ENCODE measurements at regions not wholly inside any gene's neighbourhood (a gene's known extent, or its start where the extent isn't known, plus 50 kb on each side); places are given as distances from the start of the nearest gene placed in this dataset.

DNA sequence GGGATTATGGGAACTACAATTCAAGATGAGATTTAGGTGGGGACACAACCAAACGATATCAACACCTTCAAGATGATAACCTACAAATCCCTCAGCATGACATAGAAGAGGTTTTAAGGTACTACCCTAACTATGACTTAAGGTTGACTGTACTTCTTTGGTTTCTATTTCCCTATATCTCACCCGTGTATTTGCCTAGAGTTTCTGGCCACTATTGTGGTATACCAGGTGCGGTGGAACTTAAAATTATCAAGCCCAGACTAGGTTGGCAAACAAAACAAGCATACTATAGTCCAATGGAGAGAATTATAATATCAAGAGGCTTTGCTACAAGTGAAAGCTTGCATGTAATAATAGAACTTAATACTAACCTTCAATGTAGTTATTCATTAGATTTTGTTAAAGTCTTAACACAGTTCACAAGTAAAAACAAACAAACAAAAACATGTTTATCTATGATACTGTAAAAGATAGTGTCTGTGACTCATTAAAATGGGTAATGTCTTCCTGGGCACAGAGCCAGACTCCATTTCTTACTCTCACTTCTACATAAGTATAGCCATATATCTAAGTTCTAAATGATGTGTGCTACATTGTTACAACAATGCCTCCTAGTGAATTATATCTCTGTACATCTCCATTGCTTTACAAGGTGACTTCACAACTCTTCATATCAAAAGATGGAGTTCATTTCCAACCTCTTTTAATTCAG, 479.1 kb downstream of the ZBBX start:
- Histone ChIP-seq H3K79me2 (ENCODE audit: control insufficient read depth, insufficient read depth, low read length) (no peaks in the 10 kb centered on the region), H3K4me3 (ENCODE audit: control extremely low read depth in 1 of 5, extremely low read depth in 1 of 5, insufficient read depth in 1 of 5, low read depth in 2 of 5, low read length in 4 of 5) (no peak overlapping the region), H3K4me2 (replicated peaks; ENCODE audit: low read depth, low read length, poor library complexity, severe bottlenecking) (no peak overlapping the region), H3K4me1 (ENCODE audit: control insufficient read depth in 2 of 2, insufficient read depth in 2 of 2, low read length in 2 of 2) (no peaks in the 10 kb centered on the region), H3K27me3 (replicated peaks in 1 of 4; ENCODE audit: control extremely low read depth in 1 of 4, control insufficient read depth in 3 of 4, insufficient read depth in 4 of 4, low read length in 3 of 4) (no peaks in the 10 kb centered on the region), H2AFZ (ENCODE audit: insufficient read depth, low read depth, low read length, poor library complexity, severe bottlenecking) (no peak overlapping the region), H3K9me3 (ENCODE audit: control extremely low read depth in 1 of 3, control insufficient read depth in 2 of 3, insufficient read depth in 1 of 3, low read length in 2 of 3) (no peaks in the 10 kb centered on the region), H3K36me3 (replicated peaks in 1 of 2; ENCODE audit: control extremely low read depth in 1 of 2, control insufficient read depth in 1 of 2, extremely low read depth in 1 of 2, insufficient read depth in 2 of 2, low read length in 1 of 2) (no peaks in the 10 kb centered on the region), H3K27ac (ENCODE audit: low read length in 2 of 2) (no peak overlapping the region), H3K9ac (ENCODE audit: low read length) (no peak overlapping the region), H4K20me1 (ENCODE audit: control insufficient read depth, insufficient read depth, low read length, poor library complexity, severe bottlenecking) (no peaks in the 10 kb centered on the region)
- DNase-seq (no peak), ATAC-seq (ENCODE audit: low read depth) (no peak)
- intact Hi-C loops (cut with micrococcal nuclease) = no loop called here
- no peak overlapping the region for H3K27ac Mint-ChIP-seq
- TF ChIP-seq EZH2 (IDR thresholded peaks at IDR 0.05; ENCODE audit: borderline replicate concordance, insufficient read depth, low read depth, low read length, poor library complexity, severe bottlenecking) = no peak
- TF ChIP-seq, protein P1, sequence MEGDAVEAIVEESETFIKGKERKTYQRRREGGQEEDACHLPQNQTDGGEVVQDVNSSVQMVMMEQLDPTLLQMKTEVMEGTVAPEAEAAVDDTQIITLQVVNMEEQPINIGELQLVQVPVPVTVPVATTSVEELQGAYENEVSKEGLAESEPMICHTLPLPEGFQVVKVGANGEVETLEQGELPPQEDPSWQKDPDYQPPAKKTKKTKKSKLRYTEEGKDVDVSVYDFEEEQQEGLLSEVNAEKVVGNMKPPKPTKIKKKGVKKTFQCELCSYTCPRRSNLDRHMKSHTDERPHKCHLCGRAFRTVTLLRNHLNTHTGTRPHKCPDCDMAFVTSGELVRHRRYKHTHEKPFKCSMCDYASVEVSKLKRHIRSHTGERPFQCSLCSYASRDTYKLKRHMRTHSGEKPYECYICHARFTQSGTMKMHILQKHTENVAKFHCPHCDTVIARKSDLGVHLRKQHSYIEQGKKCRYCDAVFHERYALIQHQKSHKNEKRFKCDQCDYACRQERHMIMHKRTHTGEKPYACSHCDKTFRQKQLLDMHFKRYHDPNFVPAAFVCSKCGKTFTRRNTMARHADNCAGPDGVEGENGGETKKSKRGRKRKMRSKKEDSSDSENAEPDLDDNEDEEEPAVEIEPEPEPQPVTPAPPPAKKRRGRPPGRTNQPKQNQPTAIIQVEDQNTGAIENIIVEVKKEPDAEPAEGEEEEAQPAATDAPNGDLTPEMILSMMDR (IDR thresholded peaks at IDR 0.05) = no peak
- CTCF ChIA-PET = no interaction called here
- POLR2A ChIA-PET = no interaction called here
- no peak overlapping the region for H3K4me3 Mint-ChIP-seq
- WGBS (ENCODE audit: insufficient coverage) = no CpG with 5 or more reads among the region's 3 CpGs
- no peaks in the 10 kb centered on the region for H3K27me3 Mint-ChIP-seq
- H3K9me3 Mint-ChIP-seq (ENCODE audit: insufficient read depth) = no peaks in the 10 kb centered on the region
- no peaks in the 10 kb centered on the region for H3K4me1 Mint-ChIP-seq

DNA sequence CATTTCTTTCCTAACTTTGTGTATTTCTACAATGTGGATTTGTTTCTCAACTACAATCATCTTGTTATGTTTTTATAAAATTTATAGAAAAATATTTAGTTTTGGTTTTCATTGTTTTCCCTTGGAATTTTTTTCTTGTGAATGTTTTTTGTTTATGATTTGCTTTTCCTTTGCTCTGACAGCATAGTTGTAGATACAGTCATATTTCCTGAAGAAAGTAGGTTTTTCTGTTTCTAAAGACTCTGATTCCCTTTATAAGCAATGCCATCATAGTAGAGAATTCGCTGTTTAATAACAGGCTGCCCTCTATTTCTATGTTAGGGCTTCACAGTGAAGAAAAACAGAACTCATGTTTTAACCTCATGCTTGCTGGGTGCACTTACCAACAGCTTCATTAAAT, 482.3 kb downstream of the ZBBX start:
- no peaks in the 10 kb centered on the region for H3K9me3 Mint-ChIP-seq (ENCODE audit: insufficient read depth)
- H3K27ac ChIP-seq (ENCODE audit: low read length in 2 of 2) = no peak overlapping the region
- no peaks in the 10 kb centered on the region for H4K20me1 ChIP-seq (ENCODE audit: control insufficient read depth, insufficient read depth, low read length, poor library complexity, severe bottlenecking)
- intact Hi-C loops (cut with micrococcal nuclease) = no loop called here
- H3K4me3 ChIP-seq (ENCODE audit: control extremely low read depth in 1 of 5, extremely low read depth in 1 of 5, insufficient read depth in 1 of 5, low read depth in 2 of 5, low read length in 4 of 5) = no peak overlapping the region
- no peak overlapping the region for H3K27ac Mint-ChIP-seq
- H3K4me3 Mint-ChIP-seq = no peak overlapping the region
- no peak overlapping the region for H3K9ac ChIP-seq (ENCODE audit: low read length)
- POLR2A ChIA-PET = no interaction called here
- no peaks in the 10 kb centered on the region for H3K27me3 ChIP-seq (replicated peaks in 1 of 4; ENCODE audit: control extremely low read depth in 1 of 4, control insufficient read depth in 3 of 4, insufficient read depth in 4 of 4, low read length in 3 of 4)
- TF ChIP-seq, protein P1 (IDR thresholded peaks at IDR 0.05) = no peak
- TF ChIP-seq EZH2 (IDR thresholded peaks at IDR 0.05; ENCODE audit: borderline replicate concordance, insufficient read depth, low read depth, low read length, poor library complexity, severe bottlenecking) = no peak
- no CpG with 5 or more reads among the region's 1 CpG for WGBS (ENCODE audit: insufficient coverage)
- CTCF ChIA-PET = no interaction called here
- H3K4me1 ChIP-seq (ENCODE audit: control insufficient read depth in 2 of 2, insufficient read depth in 2 of 2, low read length in 2 of 2) = no peaks in the 10 kb centered on the region
- DNase-seq (no peak), ATAC-seq (ENCODE audit: low read depth) (no peak)
- no peaks in the 10 kb centered on the region for H3K27me3 Mint-ChIP-seq
- H2AFZ ChIP-seq (ENCODE audit: insufficient read depth, low read depth, low read length, poor library complexity, severe bottlenecking) = no peak overlapping the region
- no peak overlapping the region for H3K4me2 ChIP-seq (replicated peaks; ENCODE audit: low read depth, low read length, poor library complexity, severe bottlenecking)
- H3K36me3 ChIP-seq (replicated peaks in 1 of 2; ENCODE audit: control extremely low read depth in 1 of 2, control insufficient read depth in 1 of 2, extremely low read depth in 1 of 2, insufficient read depth in 2 of 2, low read length in 1 of 2) = no peaks in the 10 kb centered on the region
- no peaks in the 10 kb centered on the region for H3K9me3 ChIP-seq (ENCODE audit: control extremely low read depth in 1 of 3, control insufficient read depth in 2 of 3, insufficient read depth in 1 of 3, low read length in 2 of 3)
- no peaks in the 10 kb centered on the region for H3K79me2 ChIP-seq (ENCODE audit: control insufficient read depth, insufficient read depth, low read length)
- H3K4me1 Mint-ChIP-seq = no peaks in the 10 kb centered on the region
